GM12873 (cell line): ENCODE measurements at regions not wholly inside any gene's neighbourhood (a gene's known extent, or its start where the extent isn't known, plus 50 kb on each side); places are given as distances from the start of the nearest gene placed in this dataset.

Source experiments
- CTCF ChIP-seq: IDR thresholded peaks from 2 replicates; pipeline ENCODE4 v1.5.1; 2012; ENCODE audit warnings: low read depth, mild to moderate bottlenecking, moderate library complexity, low read length, control low read depth; ENCODE audit not compliant: insufficient read depth; ENCODE audit errors: missing control alignments

DNA sequence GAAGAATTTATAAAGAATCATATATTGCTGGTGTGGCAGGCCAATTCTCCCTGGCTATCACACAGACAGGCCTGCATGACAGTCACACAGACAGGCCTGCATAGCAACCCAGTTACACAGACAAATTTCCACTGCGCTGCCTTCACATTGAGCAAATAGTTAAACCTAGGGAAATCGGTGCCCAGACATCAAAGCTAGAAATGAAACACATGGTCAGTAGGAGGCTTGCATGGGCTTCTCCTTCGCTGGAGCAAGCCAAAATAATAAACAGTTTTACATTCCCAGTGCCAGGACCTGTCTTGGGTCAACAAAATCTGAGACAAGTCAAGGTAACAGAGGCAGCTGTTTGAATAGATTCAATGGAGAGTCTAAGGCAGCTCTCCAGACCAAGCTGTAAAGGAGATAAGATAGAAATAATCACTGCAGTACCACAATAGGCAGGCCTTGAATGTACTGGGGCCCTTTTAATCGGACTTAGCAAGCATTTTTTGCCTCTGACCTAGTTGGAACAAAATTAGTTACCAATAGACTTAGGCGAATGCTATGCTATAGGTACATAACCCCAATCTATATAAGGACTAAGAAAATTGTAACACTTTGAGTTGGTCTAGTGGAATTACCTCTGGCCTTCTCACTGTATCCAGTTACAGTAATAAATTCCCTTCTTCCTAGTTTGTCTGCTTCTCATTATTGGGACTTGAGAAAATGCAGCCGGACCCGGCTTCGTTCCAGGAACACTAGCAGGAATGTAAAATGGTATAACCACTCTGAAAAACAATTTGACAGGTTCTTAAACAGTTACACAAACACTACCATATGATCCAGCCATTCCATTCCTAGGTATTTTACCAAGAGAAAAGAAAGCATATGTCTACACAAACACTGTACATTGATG lies 274.7 kb upstream of the UBE2E2 start:
- TF ChIP-seq CTCF: no peak

DNA sequence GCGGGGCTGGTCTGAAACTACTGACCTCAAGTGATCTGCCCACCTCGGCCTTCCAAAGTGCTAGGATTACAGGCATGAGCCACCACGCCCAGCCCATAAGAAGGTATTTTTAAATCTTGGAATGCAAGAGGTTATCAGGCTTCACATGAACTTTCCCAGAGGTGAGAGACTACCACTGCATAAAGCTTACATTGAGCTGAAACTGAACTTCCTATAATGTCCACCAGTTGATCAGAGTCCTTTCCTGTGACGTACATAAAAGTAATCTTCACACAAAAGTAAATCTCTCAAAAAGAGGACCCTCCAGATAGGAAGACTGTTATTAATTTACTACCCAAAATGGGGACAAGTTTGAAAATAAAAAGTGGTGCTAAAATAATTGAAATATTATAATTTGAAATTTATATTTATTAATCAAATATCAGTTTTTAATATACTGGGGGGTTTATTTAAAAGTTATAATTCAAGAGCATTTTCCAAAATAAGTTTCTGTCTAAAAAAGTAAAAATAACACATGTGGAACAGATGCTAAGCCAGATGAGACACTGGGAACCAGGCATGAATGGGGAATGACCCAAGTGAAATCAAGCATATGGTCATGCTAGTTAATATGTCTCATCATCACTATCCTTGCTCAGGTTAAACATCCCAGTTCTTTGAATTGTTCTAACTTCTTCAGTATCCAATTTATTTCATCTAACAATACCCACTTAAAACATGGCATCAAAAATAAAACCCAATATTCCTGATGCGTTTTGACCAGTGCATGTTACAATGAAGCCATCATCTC lies 269.9 kb upstream of the UBE2E2 start:
- peak; percentile 8 for TF ChIP-seq CTCF

GRCh38 chr3:22933841-22934116 lies 269.3 kb upstream of the UBE2E2 start:
- no peak for TF ChIP-seq CTCF

GRCh38 chr3:22935040-22935439 lies 268.1 kb upstream of the UBE2E2 start:
- TF ChIP-seq CTCF: no peak

DNA sequence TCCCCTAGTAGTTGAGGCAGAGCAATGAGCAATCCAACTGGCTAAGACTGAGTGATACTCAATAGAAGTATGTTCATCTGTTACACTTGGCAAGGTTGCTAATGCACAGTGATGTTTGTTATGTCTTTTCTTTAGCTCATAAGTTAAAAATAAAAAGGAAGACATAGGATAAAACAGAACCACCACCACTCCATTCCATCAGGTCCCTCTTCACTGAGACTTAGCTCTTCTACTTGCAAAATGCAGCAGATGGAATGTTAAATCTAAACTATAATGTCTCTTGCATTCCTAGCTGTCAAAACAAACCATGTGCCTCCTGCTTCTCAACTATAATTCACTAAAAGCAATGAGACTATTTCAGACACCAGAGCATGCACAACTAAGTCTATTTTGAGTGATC lies 265.6 kb upstream of the UBE2E2 start:
- TF ChIP-seq CTCF: no peak

GRCh38 chr3:22938739-22939138 lies 264.4 kb upstream of the UBE2E2 start:
- TF ChIP-seq CTCF: no peak

GRCh38 chr3:22939349-22939748 lies 263.8 kb upstream of the UBE2E2 start:
- no peak for TF ChIP-seq CTCF
